ENCODE measurements at regions not wholly inside any gene's neighbourhood (a gene's known extent, or its start where the extent isn't known, plus 50 kb on each side); places are given as distances from the start of the nearest gene placed in this dataset.

DNA sequence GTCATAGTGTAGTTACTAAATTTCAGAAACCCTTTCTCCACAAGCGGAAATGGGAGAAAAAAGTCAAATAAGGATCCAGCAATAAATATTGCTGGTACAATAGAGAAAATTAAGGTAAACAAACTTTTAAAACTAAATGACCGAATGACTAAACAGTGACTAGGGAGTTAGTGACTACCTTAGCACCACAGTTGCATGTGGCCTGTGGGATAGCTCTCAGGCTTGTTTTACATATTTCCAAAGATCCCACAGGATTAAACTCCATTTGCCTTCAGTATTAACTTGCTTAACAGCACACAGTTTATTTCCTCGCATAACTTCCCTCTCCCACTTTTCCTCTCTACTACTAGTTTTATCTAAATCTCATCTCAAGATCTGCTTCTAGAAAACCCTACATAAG is 824.3 kb upstream of the KLHL1 start:
- no peak for TF ChIP-seq POLR2A (IDR thresholded peaks at IDR 0.05; ENCODE audit: low read depth, low read length)
- TF ChIP-seq POLR2AphosphoS5 (IDR thresholded peaks at IDR 0.05; ENCODE audit: low read depth, low read length) = no peak
- TF ChIP-seq TAF1 (IDR thresholded peaks at IDR 0.05; ENCODE audit: low read depth, low read length) = no peak
- no peak for TF ChIP-seq PAX5 (IDR thresholded peaks at IDR 0.05; ENCODE audit: insufficient read depth, low read length, severe bottlenecking)
- no peak for TF ChIP-seq SPI1 (IDR thresholded peaks at IDR 0.05; ENCODE audit: low read depth, low read length)

Data from GM12891 (cell line).